Endothelial cell of umbilical vein (primary cell): ENCODE measurements at regions not wholly inside any gene's neighbourhood (a gene's known extent, or its start where the extent isn't known, plus 50 kb on each side); places are given as distances from the start of the nearest gene placed in this dataset.
"Not testable (repeated sequence)": the region's sequence is repeated elsewhere in the genome, so short reads cannot be mapped to it uniquely, and the experiment has no call there.

Source experiments
- EZH2 ChIP-seq: IDR thresholded peaks from 2 replicates; pipeline ENCODE4 v1.6.1; 2012; ENCODE audit warnings: borderline replicate concordance, low read depth, mild to moderate bottlenecking, moderate library complexity, low read length, inconsistent platforms; ENCODE audit not compliant: severe bottlenecking
- MYC ChIP-seq: IDR thresholded peaks from one replicate; pipeline ENCODE4 v1.6.1; 2011; ENCODE audit warnings: mild to moderate bottlenecking, low read depth, low read length
- POLR2A ChIP-seq: IDR thresholded peaks from 2 replicates; pipeline ENCODE4 v1.6.1; 2012; ENCODE audit warnings: low read depth, mild to moderate bottlenecking, control low read depth, low read length
- TF ChIP-seq, protein P1 (sequence below): IDR thresholded peaks from 2 replicates; pipeline ENCODE4 v1.6.1; 2011; ENCODE audit not compliant: insufficient read depth, insufficient read length
- TF ChIP-seq, protein P2 (sequence below), 2 donors: IDR thresholded peaks; 1 replicate in 1 of 2; 2 replicates in 1 of 2; pipeline ENCODE4 v1.5.1; 2011; ENCODE audit warnings: low read length in 2 of 2, mild to moderate bottlenecking in 2 of 2, moderate library complexity in 2 of 2, control low read depth in 1 of 2, inconsistent platforms in 1 of 2, low read depth in 1 of 2; ENCODE audit not compliant: insufficient read depth in 1 of 2; ENCODE audit errors: extremely low read depth in 1 of 2

DNA sequence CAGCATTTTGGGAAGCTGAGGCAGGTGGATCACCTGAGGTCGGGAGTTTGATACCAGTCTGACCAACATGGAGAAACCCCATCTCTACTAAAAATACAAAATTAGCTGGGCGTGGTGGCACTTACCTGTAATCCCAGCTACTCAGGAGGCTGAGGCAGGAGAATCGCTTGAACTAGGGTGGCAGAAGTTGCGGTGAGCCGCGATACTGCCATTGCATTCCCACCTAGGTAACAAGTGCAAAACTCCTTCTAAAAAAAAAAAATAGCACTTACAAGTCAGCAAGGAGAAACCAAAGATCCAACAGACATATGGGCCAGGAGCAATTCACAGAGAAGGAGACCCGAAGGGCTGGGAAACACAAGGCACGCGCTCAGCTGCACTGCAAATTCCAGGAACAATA is 3951.3 kb upstream of the OR11H1 start:
- not testable (repeated sequence) for TF ChIP-seq EZH2, MYC, POLR2A
- TF ChIP-seq, protein P1, sequence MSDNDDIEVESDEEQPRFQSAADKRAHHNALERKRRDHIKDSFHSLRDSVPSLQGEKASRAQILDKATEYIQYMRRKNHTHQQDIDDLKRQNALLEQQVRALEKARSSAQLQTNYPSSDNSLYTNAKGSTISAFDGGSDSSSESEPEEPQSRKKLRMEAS = not testable (repeated sequence)
- TF ChIP-seq, protein P2, sequence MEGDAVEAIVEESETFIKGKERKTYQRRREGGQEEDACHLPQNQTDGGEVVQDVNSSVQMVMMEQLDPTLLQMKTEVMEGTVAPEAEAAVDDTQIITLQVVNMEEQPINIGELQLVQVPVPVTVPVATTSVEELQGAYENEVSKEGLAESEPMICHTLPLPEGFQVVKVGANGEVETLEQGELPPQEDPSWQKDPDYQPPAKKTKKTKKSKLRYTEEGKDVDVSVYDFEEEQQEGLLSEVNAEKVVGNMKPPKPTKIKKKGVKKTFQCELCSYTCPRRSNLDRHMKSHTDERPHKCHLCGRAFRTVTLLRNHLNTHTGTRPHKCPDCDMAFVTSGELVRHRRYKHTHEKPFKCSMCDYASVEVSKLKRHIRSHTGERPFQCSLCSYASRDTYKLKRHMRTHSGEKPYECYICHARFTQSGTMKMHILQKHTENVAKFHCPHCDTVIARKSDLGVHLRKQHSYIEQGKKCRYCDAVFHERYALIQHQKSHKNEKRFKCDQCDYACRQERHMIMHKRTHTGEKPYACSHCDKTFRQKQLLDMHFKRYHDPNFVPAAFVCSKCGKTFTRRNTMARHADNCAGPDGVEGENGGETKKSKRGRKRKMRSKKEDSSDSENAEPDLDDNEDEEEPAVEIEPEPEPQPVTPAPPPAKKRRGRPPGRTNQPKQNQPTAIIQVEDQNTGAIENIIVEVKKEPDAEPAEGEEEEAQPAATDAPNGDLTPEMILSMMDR (IDR thresholded peaks at IDR 0.05; ENCODE audit: extremely low read depth in 1 of 2, insufficient read depth in 1 of 2, low read depth in 1 of 2, low read length in 2 of 2) = not testable (repeated sequence)
